WTC11 (cell line): ENCODE measurements at regions not wholly inside any gene's neighbourhood (a gene's known extent, or its start where the extent isn't known, plus 50 kb on each side); places are given as distances from the start of the nearest gene placed in this dataset.

Experiments
- ATF1 ChIP-seq: sonication (generic); formaldehyde crosslinking; IDR thresholded peaks from 2 replicates; pipeline ENCODE4 v1.8.1; 2023; ENCODE audit warnings: mild to moderate bottlenecking, moderate library complexity, missing genetic modification reagents
- CREB1 ChIP-seq: sonication (generic); formaldehyde crosslinking; IDR thresholded peaks from 2 replicates; pipeline ENCODE4 v1.8.0; 2023; ENCODE audit warnings: mild to moderate bottlenecking, missing genetic modification reagents
- ESRRA ChIP-seq: sonication (generic); formaldehyde crosslinking; IDR thresholded peaks from 2 replicates; pipeline ENCODE4 v1.8.1; 2022; ENCODE audit warnings: mild to moderate bottlenecking, missing genetic modification reagents, borderline replicate concordance
- IRF2 ChIP-seq: sonication (generic); formaldehyde crosslinking; IDR thresholded peaks from 2 replicates; pipeline ENCODE4 v1.8.0; 2022; ENCODE audit warnings: low read depth, missing genetic modification reagents, borderline replicate concordance
- NFYB ChIP-seq: sonication (generic); formaldehyde crosslinking; conservative IDR thresholded peaks from 2 replicates; pipeline ENCODE4 v1.8.0; 2022; ENCODE audit warnings: low read depth, missing genetic modification reagents
- NR3C1 ChIP-seq: sonication (generic); formaldehyde crosslinking; conservative IDR thresholded peaks from 2 replicates; pipeline ENCODE4 v1.8.1; 2023; ENCODE audit warnings: low read depth, mild to moderate bottlenecking, missing genetic modification reagents
- SP1 ChIP-seq: sonication (generic); formaldehyde crosslinking; conservative IDR thresholded peaks from 2 replicates; pipeline ENCODE4 v1.8.1; 2022; ENCODE audit warnings: missing genetic modification reagents
- ZNF232 ChIP-seq: sonication (generic); formaldehyde crosslinking; IDR thresholded peaks from 2 replicates; pipeline ENCODE4 v1.8.0; 2022; ENCODE audit warnings: mild to moderate bottlenecking, missing genetic modification reagents
- TF ChIP-seq, protein P1 (sequence below): sonication (generic); formaldehyde crosslinking; IDR thresholded peaks from 2 replicates; pipeline ENCODE4 v1.8.1; 2022; ENCODE audit warnings: mild to moderate bottlenecking, moderate library complexity, missing genetic modification reagents
- TF ChIP-seq, protein P2 (sequence below): fragments of 200-600 bp; IDR thresholded peaks from 2 replicates; pipeline ENCODE4 v1.8.0; 2022; ENCODE audit warnings: antibody characterized with exemption
- TF ChIP-seq, protein P3 (sequence below): fragments of 250-450 bp; sonication (Bioruptor Pico); conservative IDR thresholded peaks from 2 replicates; pipeline ENCODE4 v1.9.0; 2021; ENCODE audit warnings: mild to moderate bottlenecking
- TF ChIP-seq, protein P4 (sequence below): sonication (generic); formaldehyde crosslinking; IDR thresholded peaks from 2 replicates; pipeline ENCODE4 v1.8.0; 2022; ENCODE audit warnings: mild to moderate bottlenecking, missing genetic modification reagents
- TF ChIP-seq, protein P5 (sequence below): sonication (generic); formaldehyde crosslinking; IDR thresholded peaks from 2 replicates; pipeline ENCODE4 v1.8.1; 2023; ENCODE audit warnings: mild to moderate bottlenecking, missing genetic modification reagents, borderline replicate concordance
- TF ChIP-seq, protein P6 (sequence below): sonication (generic); formaldehyde crosslinking; IDR thresholded peaks from 2 replicates; pipeline ENCODE4 v1.8.0; 2022; ENCODE audit warnings: mild to moderate bottlenecking, missing genetic modification reagents

DNA sequence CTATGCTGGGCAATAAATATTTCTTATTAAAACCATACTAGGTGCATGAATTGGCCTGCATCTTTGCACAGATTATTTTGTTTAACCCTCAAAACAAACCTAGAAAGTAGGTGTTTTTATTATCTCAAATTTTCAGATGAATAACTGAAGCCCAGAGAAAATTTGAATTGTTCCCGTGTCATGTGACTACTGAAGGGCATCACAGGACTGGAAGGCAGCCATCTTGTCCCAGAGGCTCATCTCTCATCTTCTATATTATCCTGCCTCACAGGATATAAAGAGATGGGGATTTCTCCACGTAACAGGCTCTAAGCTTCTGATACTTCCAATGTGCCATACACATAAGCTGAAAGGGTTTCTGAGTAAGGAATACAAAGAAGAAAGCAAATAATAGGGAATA is 84.0 kb upstream of the ODAD2 start:
- TF ChIP-seq, protein P1, sequence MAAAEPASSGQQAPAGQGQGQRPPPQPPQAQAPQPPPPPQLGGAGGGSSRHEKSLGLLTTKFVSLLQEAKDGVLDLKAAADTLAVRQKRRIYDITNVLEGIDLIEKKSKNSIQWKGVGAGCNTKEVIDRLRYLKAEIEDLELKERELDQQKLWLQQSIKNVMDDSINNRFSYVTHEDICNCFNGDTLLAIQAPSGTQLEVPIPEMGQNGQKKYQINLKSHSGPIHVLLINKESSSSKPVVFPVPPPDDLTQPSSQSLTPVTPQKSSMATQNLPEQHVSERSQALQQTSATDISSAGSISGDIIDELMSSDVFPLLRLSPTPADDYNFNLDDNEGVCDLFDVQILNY (CRISPR knock-in tag) = no peak
- no peak for TF ChIP-seq ATF1
- no peak for TF ChIP-seq ESRRA
- TF ChIP-seq, protein P2, sequence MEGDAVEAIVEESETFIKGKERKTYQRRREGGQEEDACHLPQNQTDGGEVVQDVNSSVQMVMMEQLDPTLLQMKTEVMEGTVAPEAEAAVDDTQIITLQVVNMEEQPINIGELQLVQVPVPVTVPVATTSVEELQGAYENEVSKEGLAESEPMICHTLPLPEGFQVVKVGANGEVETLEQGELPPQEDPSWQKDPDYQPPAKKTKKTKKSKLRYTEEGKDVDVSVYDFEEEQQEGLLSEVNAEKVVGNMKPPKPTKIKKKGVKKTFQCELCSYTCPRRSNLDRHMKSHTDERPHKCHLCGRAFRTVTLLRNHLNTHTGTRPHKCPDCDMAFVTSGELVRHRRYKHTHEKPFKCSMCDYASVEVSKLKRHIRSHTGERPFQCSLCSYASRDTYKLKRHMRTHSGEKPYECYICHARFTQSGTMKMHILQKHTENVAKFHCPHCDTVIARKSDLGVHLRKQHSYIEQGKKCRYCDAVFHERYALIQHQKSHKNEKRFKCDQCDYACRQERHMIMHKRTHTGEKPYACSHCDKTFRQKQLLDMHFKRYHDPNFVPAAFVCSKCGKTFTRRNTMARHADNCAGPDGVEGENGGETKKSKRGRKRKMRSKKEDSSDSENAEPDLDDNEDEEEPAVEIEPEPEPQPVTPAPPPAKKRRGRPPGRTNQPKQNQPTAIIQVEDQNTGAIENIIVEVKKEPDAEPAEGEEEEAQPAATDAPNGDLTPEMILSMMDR = no peak
- TF ChIP-seq CREB1 (CRISPR knock-in tag) = no peak
- TF ChIP-seq NR3C1 (CRISPR knock-in tag) = no peak
- TF ChIP-seq, protein P3, sequence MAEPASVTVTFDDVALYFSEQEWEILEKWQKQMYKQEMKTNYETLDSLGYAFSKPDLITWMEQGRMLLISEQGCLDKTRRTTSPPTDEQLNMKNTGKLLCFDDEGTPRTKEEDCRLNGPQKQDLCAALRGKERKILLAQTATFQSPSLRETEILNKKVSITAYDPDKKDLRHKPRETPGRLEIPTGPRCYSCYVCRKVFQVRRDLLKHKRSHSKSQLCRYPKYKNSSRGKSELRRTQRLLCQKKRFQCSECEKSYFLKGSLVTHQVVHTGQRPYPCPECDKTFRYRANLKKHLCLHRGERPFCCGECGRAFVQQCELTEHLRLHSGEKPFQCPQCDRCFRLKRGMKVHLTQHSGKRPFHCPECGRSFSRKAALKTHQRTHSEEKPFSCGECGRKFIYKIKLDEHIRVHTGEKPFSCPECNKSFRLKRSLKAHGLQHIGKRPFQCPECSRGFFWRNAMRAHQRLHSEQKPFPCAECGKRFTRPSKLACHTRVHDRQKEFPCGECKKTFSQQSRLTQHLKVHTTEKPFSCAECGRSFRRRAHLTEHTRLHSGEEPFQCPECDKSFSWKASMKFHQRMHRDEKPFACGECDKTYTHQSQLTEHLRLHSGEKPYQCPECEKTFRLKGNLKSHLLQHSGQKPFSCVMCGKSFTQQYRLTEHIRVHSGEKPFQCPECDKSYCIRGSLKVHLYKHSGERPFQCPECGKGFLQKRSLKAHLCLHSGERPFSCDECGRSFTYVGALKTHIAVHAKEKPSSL (CRISPR knock-in tag) = no peak
- TF ChIP-seq, protein P4, sequence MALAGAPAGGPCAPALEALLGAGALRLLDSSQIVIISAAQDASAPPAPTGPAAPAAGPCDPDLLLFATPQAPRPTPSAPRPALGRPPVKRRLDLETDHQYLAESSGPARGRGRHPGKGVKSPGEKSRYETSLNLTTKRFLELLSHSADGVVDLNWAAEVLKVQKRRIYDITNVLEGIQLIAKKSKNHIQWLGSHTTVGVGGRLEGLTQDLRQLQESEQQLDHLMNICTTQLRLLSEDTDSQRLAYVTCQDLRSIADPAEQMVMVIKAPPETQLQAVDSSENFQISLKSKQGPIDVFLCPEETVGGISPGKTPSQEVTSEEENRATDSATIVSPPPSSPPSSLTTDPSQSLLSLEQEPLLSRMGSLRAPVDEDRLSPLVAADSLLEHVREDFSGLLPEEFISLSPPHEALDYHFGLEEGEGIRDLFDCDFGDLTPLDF = no peak
- TF ChIP-seq, protein P5, sequence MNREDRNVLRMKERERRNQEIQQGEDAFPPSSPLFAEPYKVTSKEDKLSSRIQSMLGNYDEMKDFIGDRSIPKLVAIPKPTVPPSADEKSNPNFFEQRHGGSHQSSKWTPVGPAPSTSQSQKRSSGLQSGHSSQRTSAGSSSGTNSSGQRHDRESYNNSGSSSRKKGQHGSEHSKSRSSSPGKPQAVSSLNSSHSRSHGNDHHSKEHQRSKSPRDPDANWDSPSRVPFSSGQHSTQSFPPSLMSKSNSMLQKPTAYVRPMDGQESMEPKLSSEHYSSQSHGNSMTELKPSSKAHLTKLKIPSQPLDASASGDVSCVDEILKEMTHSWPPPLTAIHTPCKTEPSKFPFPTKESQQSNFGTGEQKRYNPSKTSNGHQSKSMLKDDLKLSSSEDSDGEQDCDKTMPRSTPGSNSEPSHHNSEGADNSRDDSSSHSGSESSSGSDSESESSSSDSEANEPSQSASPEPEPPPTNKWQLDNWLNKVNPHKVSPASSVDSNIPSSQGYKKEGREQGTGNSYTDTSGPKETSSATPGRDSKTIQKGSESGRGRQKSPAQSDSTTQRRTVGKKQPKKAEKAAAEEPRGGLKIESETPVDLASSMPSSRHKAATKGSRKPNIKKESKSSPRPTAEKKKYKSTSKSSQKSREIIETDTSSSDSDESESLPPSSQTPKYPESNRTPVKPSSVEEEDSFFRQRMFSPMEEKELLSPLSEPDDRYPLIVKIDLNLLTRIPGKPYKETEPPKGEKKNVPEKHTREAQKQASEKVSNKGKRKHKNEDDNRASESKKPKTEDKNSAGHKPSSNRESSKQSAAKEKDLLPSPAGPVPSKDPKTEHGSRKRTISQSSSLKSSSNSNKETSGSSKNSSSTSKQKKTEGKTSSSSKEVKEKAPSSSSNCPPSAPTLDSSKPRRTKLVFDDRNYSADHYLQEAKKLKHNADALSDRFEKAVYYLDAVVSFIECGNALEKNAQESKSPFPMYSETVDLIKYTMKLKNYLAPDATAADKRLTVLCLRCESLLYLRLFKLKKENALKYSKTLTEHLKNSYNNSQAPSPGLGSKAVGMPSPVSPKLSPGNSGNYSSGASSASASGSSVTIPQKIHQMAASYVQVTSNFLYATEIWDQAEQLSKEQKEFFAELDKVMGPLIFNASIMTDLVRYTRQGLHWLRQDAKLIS = no peak
- TF ChIP-seq SP1 (CRISPR knock-in tag) = no peak
- TF ChIP-seq NFYB (CRISPR knock-in tag) = no peak
- TF ChIP-seq IRF2 (CRISPR knock-in tag) = no peak
- TF ChIP-seq, protein P6, sequence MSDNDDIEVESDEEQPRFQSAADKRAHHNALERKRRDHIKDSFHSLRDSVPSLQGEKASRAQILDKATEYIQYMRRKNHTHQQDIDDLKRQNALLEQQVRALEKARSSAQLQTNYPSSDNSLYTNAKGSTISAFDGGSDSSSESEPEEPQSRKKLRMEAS (CRISPR knock-in tag) = no peak
- no peak for TF ChIP-seq ZNF232 (CRISPR knock-in tag)
